Fibroblast of lung (primary cell): ENCODE measurements at regions not wholly inside any gene's neighbourhood (a gene's known extent, or its start where the extent isn't known, plus 50 kb on each side); places are given as distances from the start of the nearest gene placed in this dataset.
"Not testable (repeated sequence)": the region's sequence is repeated elsewhere in the genome, so short reads cannot be mapped to it uniquely, and the experiment has no call there.

Experiments
- CTCF ChIP-seq, 2 donors: IDR thresholded peaks in 1 of 2; conservative IDR thresholded peaks in 1 of 2; 1 replicate in 1 of 2; 2 replicates in 1 of 2; pipeline ENCODE4 v1.5.1; 2011 to 2012; ENCODE audit warnings: low read length in 2 of 2, control low read depth in 1 of 2, inconsistent platforms in 1 of 2, low read depth in 1 of 2, mild to moderate bottlenecking in 1 of 2
- EZH2 ChIP-seq: IDR thresholded peaks from 2 replicates; pipeline ENCODE4 v1.5.1; 2012; ENCODE audit warnings: low read length, control low read depth, mild to moderate bottlenecking; ENCODE audit errors: missing control alignments

GRCh38 chr21:13812191-13812590 lies 202.6 kb downstream of the POTED start:
- not testable (repeated sequence) for TF ChIP-seq CTCF (conservative IDR thresholded peaks at IDR 0.05 in 1 of 2, IDR thresholded peaks at IDR 0.05 in 1 of 2; ENCODE audit: low read depth in 1 of 2, low read length in 2 of 2); EZH2
